ENCODE measurements at regions not wholly inside any gene's neighbourhood (a gene's known extent, or its start where the extent isn't known, plus 50 kb on each side); places are given as distances from the start of the nearest gene placed in this dataset.

DNA sequence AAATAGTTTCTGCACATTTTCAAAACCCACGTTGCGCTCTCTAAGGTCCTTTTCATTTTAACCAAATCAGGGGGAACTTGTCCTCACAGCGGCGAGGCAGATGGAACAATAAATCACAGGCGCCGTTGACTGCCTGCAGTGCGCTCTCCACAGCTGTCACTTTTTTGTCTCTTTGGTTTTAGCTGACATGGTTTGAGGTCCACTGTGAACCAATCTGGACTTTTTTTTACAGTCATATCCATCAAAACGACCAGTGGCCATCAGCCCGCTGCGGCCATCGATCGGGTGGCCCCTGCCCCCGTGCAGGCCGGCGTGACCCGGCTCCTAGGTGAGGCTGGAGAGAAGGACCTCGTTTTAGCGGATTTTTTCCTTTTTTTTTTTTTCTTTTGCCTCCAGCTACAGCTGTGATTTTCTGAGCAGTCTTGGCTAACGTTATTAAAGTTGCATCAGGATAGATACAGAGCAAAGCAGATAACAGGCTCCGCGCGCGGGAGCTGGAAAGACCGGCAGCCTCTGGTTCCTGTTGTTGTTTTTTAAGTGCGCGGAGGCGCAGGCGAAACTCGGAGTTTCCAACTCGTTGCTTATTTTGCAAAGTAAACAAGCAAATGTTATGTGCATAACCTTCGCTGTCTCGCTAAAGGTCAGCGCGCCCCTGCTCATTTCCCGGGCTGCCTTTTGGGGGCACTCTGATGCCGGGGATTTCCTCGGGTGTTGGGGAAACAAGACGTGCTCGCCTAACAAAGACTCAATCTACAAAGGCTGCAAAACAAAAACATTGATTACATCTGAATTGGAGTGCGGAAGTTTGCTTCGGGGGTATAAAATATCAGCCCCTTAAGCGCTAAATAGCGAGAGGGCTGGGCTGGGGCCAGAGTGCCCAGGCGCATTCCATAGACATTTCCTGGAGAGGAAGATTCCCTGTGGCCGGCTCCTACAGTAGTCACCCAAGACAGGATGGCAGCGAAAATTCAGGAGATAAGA, 414.8 kb upstream of the MKI67 start:
- H3K27me3 ChIP-seq (ENCODE audit: control insufficient read depth in 3 of 3, insufficient read depth in 3 of 3, low read length in 2 of 3) = peaks cover 13 to 31% (median 16%) of the 10 kb centered on the region in 3 donors

DNA sequence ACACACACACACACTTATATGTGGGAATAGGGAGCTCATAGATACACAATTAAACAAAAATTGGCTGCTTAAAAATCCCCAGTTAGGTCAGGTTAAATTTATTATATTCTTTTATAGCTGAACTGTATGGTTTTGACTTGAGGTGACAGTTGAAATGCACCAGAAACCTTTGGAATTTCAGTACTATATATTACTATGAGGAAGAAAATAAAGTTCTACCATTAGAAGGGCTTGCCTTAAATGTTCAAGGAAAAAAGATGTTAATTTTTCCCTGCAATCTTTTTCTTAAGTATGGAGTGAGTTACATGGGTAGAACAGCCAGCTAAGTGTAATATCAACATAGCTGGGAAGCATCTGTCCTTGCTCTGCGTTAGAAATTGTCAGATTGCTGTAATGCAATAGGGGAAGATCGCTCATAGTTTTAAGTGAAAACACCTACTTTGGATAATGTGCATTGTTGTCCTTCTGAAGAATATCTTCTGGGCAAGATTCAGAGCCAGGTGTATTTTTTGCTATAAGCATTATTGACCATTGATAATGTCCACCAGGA, 415.8 kb upstream of the MKI67 start:
- TF ChIP-seq, protein P1, sequence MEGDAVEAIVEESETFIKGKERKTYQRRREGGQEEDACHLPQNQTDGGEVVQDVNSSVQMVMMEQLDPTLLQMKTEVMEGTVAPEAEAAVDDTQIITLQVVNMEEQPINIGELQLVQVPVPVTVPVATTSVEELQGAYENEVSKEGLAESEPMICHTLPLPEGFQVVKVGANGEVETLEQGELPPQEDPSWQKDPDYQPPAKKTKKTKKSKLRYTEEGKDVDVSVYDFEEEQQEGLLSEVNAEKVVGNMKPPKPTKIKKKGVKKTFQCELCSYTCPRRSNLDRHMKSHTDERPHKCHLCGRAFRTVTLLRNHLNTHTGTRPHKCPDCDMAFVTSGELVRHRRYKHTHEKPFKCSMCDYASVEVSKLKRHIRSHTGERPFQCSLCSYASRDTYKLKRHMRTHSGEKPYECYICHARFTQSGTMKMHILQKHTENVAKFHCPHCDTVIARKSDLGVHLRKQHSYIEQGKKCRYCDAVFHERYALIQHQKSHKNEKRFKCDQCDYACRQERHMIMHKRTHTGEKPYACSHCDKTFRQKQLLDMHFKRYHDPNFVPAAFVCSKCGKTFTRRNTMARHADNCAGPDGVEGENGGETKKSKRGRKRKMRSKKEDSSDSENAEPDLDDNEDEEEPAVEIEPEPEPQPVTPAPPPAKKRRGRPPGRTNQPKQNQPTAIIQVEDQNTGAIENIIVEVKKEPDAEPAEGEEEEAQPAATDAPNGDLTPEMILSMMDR (IDR thresholded peaks at IDR 0.05; ENCODE audit: control extremely low read depth, extremely low read depth) = no peak
- Histone ChIP-seq H3K9me3 (ENCODE audit: control insufficient read depth in 4 of 4, insufficient read depth in 3 of 4, low read length in 3 of 4) (no peaks in the 10 kb centered on the region), H3K27me3 (ENCODE audit: control insufficient read depth in 3 of 3, insufficient read depth in 3 of 3, low read length in 2 of 3) (peaks cover 11 to 24% (median 13%) of the 10 kb centered on the region in 3 donors), H3K4me3 (no peak overlapping the region), H3K36me3 (ENCODE audit: control insufficient read depth in 4 of 4, insufficient read depth in 4 of 4, low read length in 4 of 4) (no peaks in the 10 kb centered on the region), H3K9ac (ENCODE audit: insufficient read depth in 1 of 2, low read length in 2 of 2) (no peak overlapping the region), H3K27ac (ENCODE audit: low read depth in 1 of 2, low read length in 1 of 2) (no peak overlapping the region), H3K4me1 (ENCODE audit: control insufficient read depth in 5 of 5, insufficient read depth in 5 of 5, low read length in 5 of 5) (peaks cover 0 to 57% (median 6%) of the 10 kb centered on the region in 5 donors)
- ATAC-seq (ENCODE audit: insufficient read depth, low FRiP score) (no peak), DNase-seq (peak in 1 of 3 donors; percentile 36)
- 66 to 77% methylated on average over 2 of the region's 2 CpGs for WGBS, 2 donors

More for the DNA sequence above, 414.8 kb upstream of the MKI67 start:
- H3K9ac ChIP-seq (ENCODE audit: insufficient read depth in 1 of 2, low read length in 2 of 2) = peak overlapping the region in 1 of 2 donors; percentile 32
- DNase-seq (peak; percentile 82 to 94 (median 90)), ATAC-seq (ENCODE audit: insufficient read depth, low FRiP score) (no peak)
- H3K27ac ChIP-seq (ENCODE audit: low read depth in 1 of 2, low read length in 1 of 2) = no peak overlapping the region
- WGBS, 2 donors = 3 to 4% methylated on average over 46 of the region's 46 CpGs
- H3K36me3 ChIP-seq (ENCODE audit: control insufficient read depth in 4 of 4, insufficient read depth in 4 of 4, low read length in 4 of 4) = no peaks in the 10 kb centered on the region
- H3K4me3 ChIP-seq = no peak overlapping the region
- TF ChIP-seq, protein P1 (IDR thresholded peaks at IDR 0.05; ENCODE audit: control extremely low read depth, extremely low read depth) = no peak
- H3K4me1 ChIP-seq (ENCODE audit: control insufficient read depth in 5 of 5, insufficient read depth in 5 of 5, low read length in 5 of 5) = peaks cover 0 to 61% (median 6%) of the 10 kb centered on the region in 5 donors
- H3K9me3 ChIP-seq (ENCODE audit: control insufficient read depth in 4 of 4, insufficient read depth in 3 of 4, low read length in 3 of 4) = no peaks in the 10 kb centered on the region

DNA sequence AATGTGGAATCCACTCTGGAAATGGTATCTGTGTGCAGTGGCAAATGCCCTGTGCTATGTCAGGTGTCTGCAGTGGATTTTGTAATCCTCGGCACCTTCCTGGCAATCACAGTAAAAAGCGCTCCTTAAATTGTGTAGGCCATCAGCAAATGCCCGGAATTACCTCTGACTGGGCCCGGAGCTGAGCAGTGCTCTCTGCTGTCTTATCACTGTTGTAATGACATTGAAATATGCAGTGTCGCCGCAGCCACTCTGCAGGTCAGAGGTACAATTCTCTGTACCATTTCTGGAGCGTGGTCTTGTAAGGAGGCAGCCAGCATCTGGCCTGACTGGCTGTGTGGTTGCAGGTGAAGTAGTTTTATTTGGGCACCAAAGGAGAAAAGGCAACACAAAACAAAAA, 416.4 kb upstream of the MKI67 start:
- no peaks in the 10 kb centered on the region for H3K9me3 ChIP-seq (ENCODE audit: control insufficient read depth in 4 of 4, insufficient read depth in 3 of 4, low read length in 3 of 4)
- ATAC-seq (ENCODE audit: insufficient read depth, low FRiP score) (no peak), DNase-seq (no peak)
- H3K27ac ChIP-seq (ENCODE audit: low read depth in 1 of 2, low read length in 1 of 2) = no peak overlapping the region
- H3K27me3 ChIP-seq (ENCODE audit: control insufficient read depth in 3 of 3, insufficient read depth in 3 of 3, low read length in 2 of 3) = peaks cover 6 to 24% (median 13%) of the 10 kb centered on the region in 3 donors
- TF ChIP-seq, protein P1 (IDR thresholded peaks at IDR 0.05; ENCODE audit: control extremely low read depth, extremely low read depth) = no peak
- 72 to 75% methylated on average over 7 of the region's 7 CpGs for WGBS, 2 donors
- no peak overlapping the region for H3K9ac ChIP-seq (ENCODE audit: insufficient read depth in 1 of 2, low read length in 2 of 2)
- no peak overlapping the region for H3K4me3 ChIP-seq
- peaks cover 0 to 52% (median 6%) of the 10 kb centered on the region in 5 donors for H3K4me1 ChIP-seq (ENCODE audit: control insufficient read depth in 5 of 5, insufficient read depth in 5 of 5, low read length in 5 of 5)
- no peaks in the 10 kb centered on the region for H3K36me3 ChIP-seq (ENCODE audit: control insufficient read depth in 4 of 4, insufficient read depth in 4 of 4, low read length in 4 of 4)

Data from lung (tissue), 11 donors.